ENCODE measurements at regions not wholly inside any gene's neighbourhood (a gene's known extent, or its start where the extent isn't known, plus 50 kb on each side); places are given as distances from the start of the nearest gene placed in this dataset.

DNA sequence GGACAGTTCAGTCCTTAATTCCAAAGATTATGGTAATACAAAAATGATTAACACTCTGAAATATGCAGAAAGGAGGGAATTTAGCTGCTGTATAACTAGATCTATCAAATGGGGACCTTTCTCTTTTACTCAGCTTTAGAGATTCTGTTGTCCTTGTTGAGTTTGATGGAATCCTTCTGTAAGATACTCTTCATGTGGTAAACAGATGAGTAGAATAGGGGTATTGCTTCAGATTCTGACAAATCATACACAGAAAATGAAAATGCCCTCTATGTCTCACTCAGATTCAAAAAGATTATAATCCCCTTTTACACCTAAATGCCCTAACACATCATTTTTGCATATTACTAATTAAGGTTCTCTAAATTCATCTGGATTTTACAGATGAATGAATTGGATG, 50.7 kb downstream of the ARHGAP35 start:
- no peak for DNase-seq

GRCh38 chr19:46913198-46913851, 52.5 kb downstream of the ARHGAP35 start:
- DNase-seq, result no peak

DNA sequence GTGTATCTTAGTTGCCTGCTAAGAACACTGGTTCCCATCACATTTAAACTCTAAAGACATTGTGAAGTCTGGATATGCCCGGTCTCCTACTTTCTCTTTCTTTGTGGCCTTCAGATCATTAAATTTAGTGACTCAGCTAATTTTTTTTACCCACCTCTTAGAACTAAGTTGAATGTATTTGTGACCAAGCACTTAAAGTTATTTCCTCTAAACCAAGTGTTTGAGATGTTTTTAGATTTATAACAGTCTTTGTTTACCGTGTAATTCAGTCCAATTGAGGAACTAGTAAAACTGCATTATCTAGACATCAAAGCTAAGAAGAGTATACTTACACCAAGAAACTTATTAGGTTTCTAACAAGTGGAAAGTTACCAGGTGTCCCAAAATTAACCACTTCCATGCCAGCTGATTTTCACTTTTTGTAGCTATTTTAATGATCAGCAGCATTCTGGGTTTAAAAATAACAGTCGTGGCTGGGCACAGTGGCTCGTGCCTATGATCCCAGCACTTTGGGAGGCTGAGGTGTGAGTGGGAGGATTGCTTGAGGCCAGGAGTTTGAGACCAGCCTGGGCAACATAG, 53.1 kb downstream of the ARHGAP35 start:
- no peak for DNase-seq

- DNase-seq, result no peak
These were observed 54.6 kb downstream of the ARHGAP35 start for GRCh38 chr19:46915386-46915785.

DNA sequence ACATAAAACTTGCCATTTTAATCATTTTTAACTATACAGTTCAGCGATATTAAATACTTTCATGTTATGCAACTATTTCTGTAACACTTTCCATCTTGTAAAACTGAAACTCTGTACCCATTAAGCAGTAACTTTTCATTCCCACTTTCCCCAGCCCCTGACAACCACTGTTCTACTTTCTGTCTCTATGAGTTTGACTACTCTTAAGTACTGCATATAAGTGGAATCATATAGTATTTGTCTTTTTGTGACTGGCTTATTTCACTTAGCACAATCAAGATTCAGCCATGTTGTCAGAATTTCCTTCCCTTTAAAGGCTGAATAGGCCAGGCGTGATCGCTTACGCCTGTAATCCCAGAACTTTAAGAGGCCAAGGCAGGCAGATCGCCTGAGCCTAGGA, 56.2 kb downstream of the ARHGAP35 start:
- DNase-seq, result no peak

DNA sequence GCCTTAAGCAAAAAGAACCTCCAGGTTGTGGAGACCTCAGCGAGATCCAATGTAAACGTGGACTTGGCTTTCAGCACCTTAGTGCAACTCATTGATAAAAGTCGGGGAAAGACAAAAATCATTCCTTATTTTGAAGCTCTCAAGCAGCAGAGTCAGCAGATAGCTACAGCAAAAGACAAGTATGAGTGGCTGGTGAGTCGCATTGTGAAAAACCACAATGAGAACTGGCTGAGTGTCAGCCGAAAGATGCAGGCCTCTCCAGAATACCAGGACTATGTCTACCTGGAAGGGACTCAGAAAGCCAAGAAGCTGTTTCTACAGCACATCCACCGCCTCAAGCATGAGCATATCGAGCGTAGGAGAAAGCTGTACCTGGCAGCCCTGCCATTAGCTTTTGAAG, 58.5 kb downstream of the ARHGAP35 start:
- no peak for DNase-seq

DNA sequence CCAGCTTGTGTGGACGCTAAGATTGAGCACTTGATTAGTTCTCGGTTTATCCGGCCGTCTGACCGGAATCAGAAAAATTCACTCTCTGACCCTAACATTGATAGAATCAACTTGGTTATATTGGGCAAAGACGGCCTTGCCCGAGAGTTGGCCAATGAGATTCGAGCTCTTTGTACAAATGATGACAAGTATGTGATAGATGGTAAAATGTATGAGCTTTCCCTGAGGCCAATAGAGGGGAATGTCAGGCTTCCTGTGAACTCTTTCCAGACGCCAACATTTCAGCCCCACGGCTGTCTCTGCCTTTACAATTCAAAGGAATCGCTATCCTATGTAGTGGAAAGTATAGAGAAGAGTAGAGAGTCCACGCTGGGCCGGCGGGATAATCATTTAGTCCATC, 59.6 kb downstream of the ARHGAP35 start:
- DNase-seq, result no peak

DNA sequence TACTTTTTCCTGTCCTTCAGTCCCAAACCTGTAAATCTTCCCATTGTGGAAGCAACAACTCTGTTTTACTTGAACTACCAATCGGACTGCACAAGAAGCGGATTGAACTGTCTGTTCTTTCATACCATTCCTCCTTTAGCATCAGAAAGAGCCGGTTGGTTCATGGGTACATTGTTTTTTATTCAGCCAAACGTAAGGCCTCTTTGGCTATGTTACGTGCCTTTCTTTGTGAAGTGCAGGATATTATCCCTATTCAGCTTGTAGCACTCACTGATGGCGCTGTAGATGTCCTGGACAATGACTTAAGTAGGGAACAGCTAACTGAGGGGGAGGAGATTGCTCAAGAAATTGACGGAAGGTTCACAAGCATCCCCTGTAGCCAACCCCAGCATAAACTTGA, 60.3 kb downstream of the ARHGAP35 start:
- no peak for DNase-seq

DNA sequence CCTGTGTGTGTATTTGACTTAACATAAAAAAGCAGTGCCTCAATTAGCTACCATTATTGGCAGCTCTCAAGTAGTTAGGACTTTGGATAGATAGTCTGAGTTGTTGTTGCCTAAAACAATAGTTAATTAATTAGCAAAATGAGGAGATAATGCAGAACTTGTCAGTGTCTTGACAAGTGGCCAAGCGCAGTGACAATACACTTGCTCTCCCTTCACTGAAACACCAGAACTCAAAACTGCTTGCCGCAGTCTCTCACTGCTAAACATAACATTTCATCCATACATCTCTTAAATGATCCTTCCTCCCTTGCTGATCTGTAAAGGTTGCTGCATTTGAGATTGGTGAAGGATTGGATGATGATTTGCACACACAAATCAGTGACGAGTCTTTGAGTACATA, 61.7 kb downstream of the ARHGAP35 start:
- no peak for DNase-seq

- DNase-seq, result no peak
These were observed 64.2 kb downstream of the ARHGAP35 start for GRCh38 chr19:46924874-46925547.

GRCh38 chr19:46925548-46925950, 64.8 kb downstream of the ARHGAP35 start:
- DNase-seq, result no peak

GRCh38 chr19:46926170-46927071, 65.6 kb downstream of the ARHGAP35 start:
- no peak for DNase-seq

DNA sequence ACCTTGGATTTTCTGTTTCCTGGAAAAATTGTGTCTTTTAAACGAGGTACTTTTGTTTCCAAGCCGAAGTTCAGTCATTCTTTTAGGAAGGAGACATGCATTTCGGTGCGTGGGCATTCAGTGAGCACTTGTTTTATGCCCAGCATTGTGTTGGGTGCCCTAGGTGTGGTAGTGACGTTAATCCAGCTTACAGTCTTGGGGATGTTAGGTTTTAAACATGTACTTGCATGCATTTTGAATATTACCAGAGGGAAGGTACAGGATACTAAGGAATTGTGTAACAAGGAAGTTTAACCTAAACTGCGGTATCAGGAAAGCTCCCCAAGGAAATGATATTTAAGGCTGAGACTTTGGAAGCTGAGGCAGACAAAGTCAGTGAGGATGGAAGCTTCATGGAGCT, 66.3 kb downstream of the ARHGAP35 start:
- no peak for DNase-seq

GRCh38 chr19:46927893-46928292, 67.1 kb downstream of the ARHGAP35 start:
- no peak for DNase-seq

GRCh38 chr19:46928951-46929350, 68.2 kb downstream of the ARHGAP35 start:
- DNase-seq, result no peak

DNA sequence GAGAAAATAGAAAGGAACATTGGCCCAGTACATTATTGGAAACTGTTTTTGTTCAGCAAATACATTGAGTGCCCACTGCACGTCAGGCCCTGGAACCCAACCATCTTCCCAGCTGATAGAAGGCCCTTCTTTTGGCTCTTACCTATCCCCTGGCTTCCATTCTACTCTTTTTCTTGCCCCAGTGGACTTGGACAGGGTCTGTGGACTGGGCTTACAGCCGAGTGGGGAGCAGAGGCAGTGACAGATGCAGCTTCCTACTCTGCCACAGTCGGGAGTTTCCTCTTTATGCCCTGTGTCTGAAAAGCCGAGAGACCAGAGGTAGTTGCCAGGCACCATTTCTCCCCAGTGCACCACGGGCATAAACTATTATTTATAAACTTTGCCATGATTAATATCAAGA, 70.4 kb downstream of the ARHGAP35 start:
- no peak for DNase-seq

DNA sequence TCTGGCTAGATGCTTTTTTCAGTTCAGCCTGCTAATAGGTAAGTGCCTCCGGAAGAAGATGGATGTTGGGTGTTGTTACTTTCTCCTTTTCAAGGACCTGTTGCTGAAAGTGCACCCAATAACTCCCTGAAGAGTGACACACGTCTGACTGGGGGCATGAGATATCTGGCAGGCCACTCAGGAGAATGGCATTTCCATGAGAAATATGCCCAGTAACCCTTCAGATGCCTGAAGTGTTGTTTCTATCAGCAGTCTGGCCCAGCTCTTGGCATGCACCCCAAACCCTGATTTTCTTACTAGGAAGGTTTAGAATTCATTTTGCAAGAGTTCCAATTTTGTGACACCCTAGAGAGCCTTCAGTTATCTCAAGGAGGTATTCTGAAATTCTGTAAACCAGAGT, 71.5 kb downstream of the ARHGAP35 start:
- no peak for DNase-seq

- DNase-seq, result no peak
These were observed 74.4 kb downstream of the ARHGAP35 start for GRCh38 chr19:46935066-46935663.

DNA sequence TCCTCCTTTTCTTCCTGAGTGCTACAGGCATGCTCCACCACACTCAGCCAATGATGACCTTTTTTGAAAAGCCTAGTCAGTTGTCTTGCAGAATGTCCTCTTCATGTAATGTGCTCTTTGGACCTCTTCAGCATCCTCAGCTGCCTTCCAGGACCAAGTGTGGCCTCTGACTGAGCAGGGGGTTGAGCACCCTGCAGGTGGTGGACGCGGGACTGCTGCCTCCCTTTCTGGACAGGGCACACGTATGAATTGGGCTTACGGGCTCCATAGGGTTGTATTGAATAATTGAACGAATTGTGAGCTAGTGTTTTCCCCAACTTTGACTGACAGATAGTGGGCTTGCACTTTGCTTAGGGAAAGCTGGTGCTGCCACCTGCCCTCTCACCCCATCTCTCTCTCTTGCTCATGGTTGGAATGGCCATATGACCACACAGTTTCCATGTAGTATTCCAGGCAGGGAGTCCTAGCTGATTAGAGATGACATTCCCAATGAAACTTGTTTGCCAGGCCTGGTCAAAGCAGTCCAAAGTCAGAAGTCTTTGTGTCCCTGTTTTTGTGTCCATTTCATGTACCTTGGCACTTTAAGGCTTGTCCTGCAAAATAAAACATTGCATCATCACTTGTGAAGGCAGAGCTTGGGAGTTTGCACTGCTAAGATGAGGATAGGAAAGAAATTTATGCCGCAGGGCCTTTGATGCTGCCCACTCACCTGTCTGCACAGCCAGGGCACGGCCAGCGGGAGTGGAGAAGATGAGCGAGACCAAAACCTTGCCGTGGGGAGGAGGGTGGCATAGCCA, 76.3 kb upstream of the NPAS1 start:
- DNase-seq, result no peak

DNA sequence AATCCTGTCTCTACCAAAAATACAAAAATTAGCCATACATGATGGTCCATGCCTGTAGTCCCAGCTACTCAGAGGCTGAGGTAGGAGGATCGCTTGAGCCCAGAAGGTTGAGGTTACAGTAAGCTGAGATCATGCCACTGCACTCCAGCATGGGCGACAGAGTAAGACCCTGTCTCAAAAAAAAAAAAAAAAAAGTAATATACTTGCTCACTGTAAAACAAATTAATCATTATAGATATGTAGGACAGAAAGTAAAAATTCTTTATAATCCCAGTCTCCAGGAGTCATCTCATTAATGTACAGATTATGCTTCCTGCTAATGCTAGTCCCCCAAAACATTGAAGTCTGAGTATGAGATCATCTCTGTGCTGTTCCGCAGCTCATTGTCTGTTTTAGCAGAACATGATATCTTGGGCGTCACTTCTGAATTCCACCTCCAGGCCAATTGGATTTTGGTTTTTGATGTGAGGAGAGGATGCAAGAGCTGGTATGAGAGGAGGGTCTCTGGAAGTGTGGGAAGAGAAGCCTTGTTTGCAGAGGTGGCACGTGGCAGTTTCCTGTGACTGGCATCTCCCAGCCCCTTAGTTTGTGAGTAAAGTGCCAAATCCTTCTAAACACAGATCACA, 75.4 kb upstream of the NPAS1 start:
- DNase-seq, result no peak

- DNase-seq, result no peak
These were observed 74.6 kb upstream of the NPAS1 start for GRCh38 chr19:46944918-46945628.
